Activated CD8-positive, alpha-beta memory T cell treated with anti-CD3 and anti-CD28 coated beads for 36 hours (primary cell): ENCODE measurements at regions not wholly inside any gene's neighbourhood (a gene's known extent, or its start where the extent isn't known, plus 50 kb on each side); places are given as distances from the start of the nearest gene placed in this dataset.

Experiments used
- CTCF ChIA-PET: fragments of 350-600 bp; sonication (Branson Sonifier 250); formaldehyde crosslinking; loops from one replicate; lab custom pipeline; 2021; ENCODE audit warnings: antibody characterized with exemption; lab: Charles Lee
- POLR2A ChIA-PET: fragments of 350-600 bp; sonication (Branson Sonifier 250); formaldehyde crosslinking; loops from one replicate; lab custom pipeline; 2021; ENCODE audit warnings: antibody characterized with exemption; lab: Charles Lee

GRCh38 chr12:123033392-123034021 is 53.0 kb downstream of the ARL6IP4 start:
- ChIA-PET POLR2A (interaction anchor here (1.2 kb wide), 1 partner anchor 9 kb away, joined by 3 read pairs; no protein-coding TSS in a partner anchor), CTCF (interaction anchor here (0.7 kb wide), 1 partner anchor 12 kb away, joined by 3 read pairs; no protein-coding TSS in a partner anchor)

GRCh38 chr12:123032736-123033391 is 52.4 kb downstream of the ARL6IP4 start:
- CTCF ChIA-PET = interaction anchor here (0.7 kb wide), 1 partner anchor 13 kb away, joined by 3 read pairs; no protein-coding TSS in a partner anchor
- POLR2A ChIA-PET = interaction anchor here (1.2 kb wide), 1 partner anchor 9 kb away, joined by 3 read pairs; no protein-coding TSS in a partner anchor
